KG1 (cell line): ENCODE measurements at regions not wholly inside any gene's neighbourhood (a gene's known extent, or its start where the extent isn't known, plus 50 kb on each side); places are given as distances from the start of the nearest gene placed in this dataset.
"Not testable (repeated sequence)": the region's sequence is repeated elsewhere in the genome, so short reads cannot be mapped to it uniquely, and the experiment has no call there.

Experiments used
- DNase-seq: peaks from one replicate; lab custom pipeline; 2025; lab: John Stamatoyannopoulos, UW

DNA sequence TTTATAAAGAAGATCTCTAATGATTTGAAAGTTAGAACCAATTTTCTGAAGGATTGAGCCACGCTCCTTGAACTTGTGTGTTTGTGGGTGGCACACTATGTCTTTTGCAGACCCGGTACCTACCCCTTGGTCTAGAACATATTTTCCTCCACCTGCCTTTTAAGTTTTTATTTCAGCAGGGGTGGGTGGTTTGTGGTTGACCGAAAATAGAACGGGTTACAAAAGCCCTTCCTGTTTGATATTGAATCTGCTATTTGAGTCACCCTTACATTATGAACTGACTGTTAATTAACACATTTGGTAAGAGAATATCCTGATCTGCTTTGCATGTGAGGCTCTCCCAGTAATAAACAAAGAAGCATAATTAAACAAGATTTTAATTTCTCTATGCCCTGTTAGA is 697.5 kb downstream of the GOLGA6L6 start:
- DNase-seq: not testable (repeated sequence)
